Spleen (tissue), 11 donors: ENCODE measurements at regions not wholly inside any gene's neighbourhood (a gene's known extent, or its start where the extent isn't known, plus 50 kb on each side); places are given as distances from the start of the nearest gene placed in this dataset.

Source experiments
- DNase-seq: peaks from one replicate; pipeline ENCODE4 v3.0.0-alpha.2; 2020
- H3K27ac ChIP-seq, 8 donors: fragments of 200-600 bp; sonication (generic) in 7 of 8; 1 replicate in 4 of 8; 2 replicates in 4 of 8; pipeline versions ENCODE4 v1.5.0 to v1.8.0; 2016 to 2021; ENCODE audit warnings: inconsistent platforms in 4 of 8, mild to moderate bottlenecking in 4 of 8, moderate library complexity in 1 of 8
- H3K27me3 ChIP-seq, 7 donors: fragments of 200-600 bp; sonication (generic) in 6 of 7; replicated peaks in 1 of 7; 1 replicate in 4 of 7; 2 replicates in 3 of 7; pipeline versions ENCODE4 v1.5.0 to v1.8.0; 2016 to 2021; ENCODE audit warnings: inconsistent platforms in 3 of 7, mild to moderate bottlenecking in 1 of 7
- H3K36me3 ChIP-seq, 6 donors: fragments of 200-600 bp; sonication (generic) in 5 of 6; 1 replicate in 4 of 6; 2 replicates in 2 of 6; pipeline versions ENCODE4 v1.5.0 to v1.8.0; 2016 to 2021; ENCODE audit warnings: inconsistent platforms in 2 of 6
- H3K4me1 ChIP-seq, 6 donors: fragments of 200-600 bp; sonication (generic) in 5 of 6; 1 replicate in 3 of 6; 2 replicates in 3 of 6; pipeline versions ENCODE4 v1.5.0 to v1.8.0; 2016 to 2021; ENCODE audit warnings: inconsistent platforms in 3 of 6
- H3K4me3 ChIP-seq, 8 donors: fragments of 200-600 bp; sonication (generic) in 7 of 8; 1 replicate in 4 of 8; 2 replicates in 4 of 8; pipeline versions ENCODE4 v1.5.0 to v1.8.0; 2016 to 2021; ENCODE audit warnings: inconsistent platforms in 4 of 8, mild to moderate bottlenecking in 4 of 8, moderate library complexity in 2 of 8
- H3K9me3 ChIP-seq, 8 donors: fragments of 200-600 bp; sonication (generic) in 7 of 8; 1 replicate in 4 of 8; 2 replicates in 4 of 8; pipeline versions ENCODE4 v1.5.0 to v1.8.0; 2016 to 2021; ENCODE audit warnings: inconsistent platforms in 4 of 8
- POLR2A ChIP-seq, 3 donors: fragments of 450-650 bp; IDR thresholded peaks; one replicate each; pipeline ENCODE4 v1.5.1; 2017; ENCODE audit warnings: antibody characterized with exemption in 3 of 3, mild to moderate bottlenecking in 1 of 3
- POLR2AphosphoS5 ChIP-seq, 3 donors: sonication (generic); formaldehyde crosslinking; IDR thresholded peaks; one replicate each; pipeline ENCODE4 v1.5.1; 2017; ENCODE audit warnings: antibody characterized with exemption in 3 of 3
- WGBS, 5 donors: extraction: QIAGEN DNeasy Blood & Tissue Kit in 3 of 5; methylation state at CpG; one replicate each; pipeline versions ENCODE4 v1.1.5 to v1.1.7; 2013 to 2018; 5-methylcytosine and 5-hydroxymethylcytosine counted together
- intact Hi-C: fragments of 100-400 bp; cut with DNase I; formaldehyde crosslinking; loops from one replicate; pipeline ENCODE4 v1.15.0; 2023; ENCODE audit warnings: low total_unique reads
- TF ChIP-seq, protein P1 (sequence below), 11 experiments: fragments of 200-600 bp in 7 of 11; fragments of 450-650 bp in 4 of 11; sonication (generic) in 4 of 11; IDR thresholded peaks in 8 of 11; conservative IDR thresholded peaks in 3 of 11; 1 replicate in 7 of 11; 2 replicates in 4 of 11; pipeline versions ENCODE4 v1.4.0 to v1.8.0; 2016 to 2021; ENCODE audit warnings: antibody characterized with exemption in 11 of 11, inconsistent platforms in 4 of 11, mild to moderate bottlenecking in 1 of 11
- donor health status: healthy with polysubstance abuse.
- donor health status: DM: no; HTN: no; CAD: no; lungs with moderate emphysema.
- donor health status: DM: no; HTN: no; CAD: no.
- donor health status: Bipolar disorder and iron deficiency.
- donor health status: healthy.
- donor health status: DM: no; HTN: no; CAD: no.
- donor health status: DM: yes; HTN: yes; CAD: no.

DNA sequence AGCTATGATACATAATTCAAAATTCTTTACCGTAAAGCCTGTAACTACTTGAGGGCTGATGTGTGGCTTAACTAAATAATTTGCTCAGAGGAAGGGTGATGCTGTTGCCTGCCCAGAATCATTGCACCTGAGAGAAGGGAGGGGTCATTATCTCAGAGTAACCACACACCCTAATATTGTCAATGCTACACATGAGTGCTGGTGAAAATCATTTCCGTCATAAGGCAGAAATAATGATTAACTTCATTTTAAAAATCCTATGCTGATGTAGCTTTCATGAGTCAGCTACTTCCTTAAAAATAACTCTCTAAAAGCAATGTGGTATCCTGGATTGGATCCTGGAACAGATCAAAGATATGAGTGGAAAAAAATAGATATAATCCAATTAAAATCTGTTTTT is 146.4 kb upstream of the FAM83B start:
- WGBS, 5 donors: 81 to 97% (median 92%) methylated on average over 2 of the region's 2 CpGs
- Histone ChIP-seq H3K4me1 (no peaks in the 10 kb centered on the region), H3K4me3 (no peak overlapping the region), H3K27ac (no peak overlapping the region), H3K9me3 (no peaks in the 10 kb centered on the region), H3K27me3 (no peaks in the 10 kb centered on the region), H3K36me3 (no peaks in the 10 kb centered on the region)
- intact Hi-C loops: no loop called here
- TF ChIP-seq POLR2A (IDR thresholded peaks at IDR 0.05) (no peak), POLR2AphosphoS5 (IDR thresholded peaks at IDR 0.05) (no peak)
- TF ChIP-seq, protein P1, sequence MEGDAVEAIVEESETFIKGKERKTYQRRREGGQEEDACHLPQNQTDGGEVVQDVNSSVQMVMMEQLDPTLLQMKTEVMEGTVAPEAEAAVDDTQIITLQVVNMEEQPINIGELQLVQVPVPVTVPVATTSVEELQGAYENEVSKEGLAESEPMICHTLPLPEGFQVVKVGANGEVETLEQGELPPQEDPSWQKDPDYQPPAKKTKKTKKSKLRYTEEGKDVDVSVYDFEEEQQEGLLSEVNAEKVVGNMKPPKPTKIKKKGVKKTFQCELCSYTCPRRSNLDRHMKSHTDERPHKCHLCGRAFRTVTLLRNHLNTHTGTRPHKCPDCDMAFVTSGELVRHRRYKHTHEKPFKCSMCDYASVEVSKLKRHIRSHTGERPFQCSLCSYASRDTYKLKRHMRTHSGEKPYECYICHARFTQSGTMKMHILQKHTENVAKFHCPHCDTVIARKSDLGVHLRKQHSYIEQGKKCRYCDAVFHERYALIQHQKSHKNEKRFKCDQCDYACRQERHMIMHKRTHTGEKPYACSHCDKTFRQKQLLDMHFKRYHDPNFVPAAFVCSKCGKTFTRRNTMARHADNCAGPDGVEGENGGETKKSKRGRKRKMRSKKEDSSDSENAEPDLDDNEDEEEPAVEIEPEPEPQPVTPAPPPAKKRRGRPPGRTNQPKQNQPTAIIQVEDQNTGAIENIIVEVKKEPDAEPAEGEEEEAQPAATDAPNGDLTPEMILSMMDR (IDR thresholded peaks at IDR 0.05 in 8 of 11, conservative IDR thresholded peaks at IDR 0.05 in 3 of 11): no peak
- no peak for DNase-seq

DNA sequence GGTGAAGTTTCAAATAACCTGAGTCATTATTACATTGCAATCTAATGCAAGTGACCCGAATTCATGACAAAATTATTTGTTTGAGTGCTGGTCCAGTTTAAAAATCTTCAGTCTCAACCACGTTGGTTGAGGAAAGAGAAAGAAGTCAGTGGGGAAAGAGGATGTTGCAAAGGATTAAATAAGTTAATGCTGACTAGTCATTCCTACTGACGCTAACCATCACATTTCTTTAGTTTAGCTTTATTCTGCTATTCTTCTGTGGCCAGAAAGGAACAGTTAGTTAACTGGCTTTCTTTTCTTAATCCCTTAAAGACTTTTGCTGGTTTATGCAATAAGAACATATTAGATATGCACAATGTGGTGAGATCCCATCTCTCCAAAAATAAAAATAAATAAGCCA is 143.8 kb upstream of the FAM83B start:
- Histone ChIP-seq H3K4me3 (no peak overlapping the region), H3K9me3 (no peaks in the 10 kb centered on the region), H3K27ac (no peak overlapping the region), H3K36me3 (no peaks in the 10 kb centered on the region), H3K4me1 (no peaks in the 10 kb centered on the region), H3K27me3 (no peaks in the 10 kb centered on the region)
- no peak for DNase-seq
- WGBS, 5 donors: 39 to 82% (median 69%) methylated on average over 3 of the region's 3 CpGs
- intact Hi-C loops: no loop called here
- TF ChIP-seq, protein P1 (IDR thresholded peaks at IDR 0.05 in 8 of 11, conservative IDR thresholded peaks at IDR 0.05 in 3 of 11): no peak
- TF ChIP-seq POLR2AphosphoS5 (IDR thresholded peaks at IDR 0.05) (no peak), POLR2A (IDR thresholded peaks at IDR 0.05) (no peak)

DNA sequence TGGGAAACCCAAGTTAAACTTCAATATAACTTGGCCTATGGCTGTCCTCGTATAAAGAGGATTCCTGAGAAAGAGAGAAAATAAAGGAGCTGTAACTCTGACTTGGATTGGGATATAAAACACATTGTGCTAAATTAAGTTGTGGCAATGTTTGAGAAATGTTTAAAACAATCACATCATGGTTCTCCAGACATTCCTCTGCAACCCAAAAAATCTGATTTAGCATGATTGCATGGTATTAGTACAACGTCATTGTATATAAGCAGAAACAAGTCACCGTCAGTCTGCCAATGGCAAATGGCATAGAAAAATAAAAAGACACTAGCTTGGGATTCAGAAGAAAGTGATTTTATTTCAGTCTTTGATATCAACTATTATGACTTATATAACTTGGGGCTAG is 140.2 kb upstream of the FAM83B start:
- Histone ChIP-seq H3K36me3 (no peaks in the 10 kb centered on the region), H3K27me3 (no peaks in the 10 kb centered on the region), H3K27ac (no peak overlapping the region), H3K4me1 (no peaks in the 10 kb centered on the region), H3K9me3 (no peaks in the 10 kb centered on the region), H3K4me3 (no peak overlapping the region)
- no peak for DNase-seq
- intact Hi-C loops: no loop called here
- WGBS, 5 donors: 84 to 90% (median 87%) methylated on average over 3 of the region's 3 CpGs
- TF ChIP-seq POLR2A (IDR thresholded peaks at IDR 0.05) (no peak), POLR2AphosphoS5 (IDR thresholded peaks at IDR 0.05) (no peak)
- TF ChIP-seq, protein P1 (IDR thresholded peaks at IDR 0.05 in 8 of 11, conservative IDR thresholded peaks at IDR 0.05 in 3 of 11): no peak

GRCh38 chr6:54706844-54707605 is 139.5 kb upstream of the FAM83B start:
- Histone ChIP-seq H3K9me3 (no peaks in the 10 kb centered on the region), H3K36me3 (no peaks in the 10 kb centered on the region), H3K27me3 (no peaks in the 10 kb centered on the region), H3K4me1 (no peaks in the 10 kb centered on the region), H3K4me3 (no peak overlapping the region), H3K27ac (no peak overlapping the region)
- intact Hi-C loops: no loop called here
- WGBS, 5 donors: 79 to 89% (median 85%) methylated on average over 4 of the region's 4 CpGs
- TF ChIP-seq, protein P1 (IDR thresholded peaks at IDR 0.05 in 8 of 11, conservative IDR thresholded peaks at IDR 0.05 in 3 of 11): no peak
- TF ChIP-seq POLR2AphosphoS5 (IDR thresholded peaks at IDR 0.05) (no peak), POLR2A (IDR thresholded peaks at IDR 0.05) (no peak)
- no peak for DNase-seq
